Natural killer cell (primary cell): ENCODE measurements at regions not wholly inside any gene's neighbourhood (a gene's known extent, or its start where the extent isn't known, plus 50 kb on each side); places are given as distances from the start of the nearest gene placed in this dataset.

Source experiments
- ATAC-seq, 3 donors: fragments of 150-1000 bp in 2 of 3; fragments of 200-7000 bp in 1 of 3; cut with Tn5 transposase; 1 replicate in 1 of 3; 2 replicates in 2 of 3; pipeline ENCODE4 v1.10.0; 2021; ENCODE audit warnings: mild to moderate bottlenecking in 2 of 3, moderate library complexity in 2 of 3
- DNase-seq, 2 donors: peaks; one replicate each; pipeline versions ENCODE4 v3.0.0 to v3.0.0-alpha.2; 2013 to 2021; ENCODE audit warnings: mixed read lengths in 1 of 2
- H3K27ac ChIP-seq: one replicate; pipeline ENCODE4 v1.5.1; 2013; ENCODE audit warnings: mild to moderate bottlenecking, low read length
- H3K27me3 ChIP-seq: one replicate; pipeline ENCODE4 v1.6.1; 2013; ENCODE audit warnings: low read length; ENCODE audit not compliant: control insufficient read depth, insufficient read depth
- H3K36me3 ChIP-seq: one replicate; pipeline ENCODE4 v1.6.1; 2013; ENCODE audit warnings: low read length; ENCODE audit not compliant: control insufficient read depth, insufficient read depth
- H3K4me1 ChIP-seq: one replicate; pipeline ENCODE4 v1.6.1; 2013; ENCODE audit warnings: low read length; ENCODE audit not compliant: control insufficient read depth, insufficient read depth
- H3K4me3 ChIP-seq: one replicate; pipeline ENCODE4 v1.5.1; 2013; ENCODE audit warnings: low read length
- H3K9me3 ChIP-seq: one replicate; pipeline ENCODE4 v1.6.1; 2013; ENCODE audit warnings: low read length; ENCODE audit not compliant: control insufficient read depth, insufficient read depth
- H3K27ac Mint-ChIP-seq, 2 donors: one replicate each; pipeline ENCODE4 v1.8.0; 2022; ENCODE audit warnings: mild to moderate bottlenecking in 2 of 2, mixed read lengths in 2 of 2, moderate library complexity in 1 of 2
- H3K27me3 Mint-ChIP-seq, 2 donors: one replicate each; pipeline ENCODE4 v1.8.0; 2022; ENCODE audit warnings: low read depth in 2 of 2, mixed read lengths in 2 of 2
- H3K36me3 Mint-ChIP-seq: one replicate; pipeline ENCODE4 v1.8.0; 2022; ENCODE audit warnings: mixed read lengths
- H3K4me1 Mint-ChIP-seq, 2 donors: one replicate each; pipeline ENCODE4 v1.8.0; 2022; ENCODE audit warnings: mixed read lengths in 2 of 2
- H3K4me3 Mint-ChIP-seq: one replicate; pipeline ENCODE4 v1.8.0; 2022; ENCODE audit warnings: mild to moderate bottlenecking, moderate library complexity, mixed read lengths
- H3K9me3 Mint-ChIP-seq, 2 donors: one replicate each; pipeline ENCODE4 v1.8.0; 2022; ENCODE audit warnings: mixed read lengths in 2 of 2
- WGBS: methylation state at CpG from one replicate; pipeline ENCODE4 v1.1.7; 2013; ENCODE audit warnings: missing lambda C conversion rate; ENCODE audit not compliant: insufficient coverage; 5-methylcytosine and 5-hydroxymethylcytosine counted together
- intact Hi-C: fragments of 100-400 bp; cut with micrococcal nuclease; formaldehyde crosslinking; loops from one replicate; pipeline ENCODE4 v1.14.2; 2022
- TF ChIP-seq, protein P1 (sequence below): fragments of 200-600 bp; IDR thresholded peaks from one replicate; pipeline ENCODE4 v1.8.0; 2022; ENCODE audit warnings: antibody characterized with exemption

DNA sequence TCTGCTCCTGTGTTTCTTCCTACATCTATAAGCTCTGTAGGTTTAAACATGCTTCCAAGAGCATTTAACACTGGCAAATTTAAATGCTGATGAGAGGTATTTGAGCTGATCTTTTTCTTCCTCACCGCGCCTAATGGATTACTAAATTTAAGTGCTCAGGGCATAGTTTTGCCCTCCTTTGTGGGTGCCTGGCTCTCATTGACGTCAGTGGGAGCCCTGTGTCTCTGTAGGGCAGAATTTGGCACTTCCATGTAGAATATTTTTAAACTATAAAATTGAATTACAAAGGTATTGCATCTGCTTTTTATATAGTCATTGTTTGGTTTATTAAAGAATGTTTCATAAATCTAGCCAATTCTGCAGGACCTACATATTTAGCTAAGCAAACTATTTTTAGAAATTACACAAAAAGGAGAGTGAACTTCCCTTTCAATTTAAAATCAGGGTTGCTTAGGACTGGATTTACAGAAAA is 444.8 kb downstream of the AEBP2 start:
- H3K4me3 Mint-ChIP-seq: no peak overlapping the region
- H3K4me1 ChIP-seq: no peaks in the 10 kb centered on the region
- no peaks in the 10 kb centered on the region for H3K9me3 ChIP-seq
- H3K27ac ChIP-seq: no peak overlapping the region
- TF ChIP-seq, protein P1, sequence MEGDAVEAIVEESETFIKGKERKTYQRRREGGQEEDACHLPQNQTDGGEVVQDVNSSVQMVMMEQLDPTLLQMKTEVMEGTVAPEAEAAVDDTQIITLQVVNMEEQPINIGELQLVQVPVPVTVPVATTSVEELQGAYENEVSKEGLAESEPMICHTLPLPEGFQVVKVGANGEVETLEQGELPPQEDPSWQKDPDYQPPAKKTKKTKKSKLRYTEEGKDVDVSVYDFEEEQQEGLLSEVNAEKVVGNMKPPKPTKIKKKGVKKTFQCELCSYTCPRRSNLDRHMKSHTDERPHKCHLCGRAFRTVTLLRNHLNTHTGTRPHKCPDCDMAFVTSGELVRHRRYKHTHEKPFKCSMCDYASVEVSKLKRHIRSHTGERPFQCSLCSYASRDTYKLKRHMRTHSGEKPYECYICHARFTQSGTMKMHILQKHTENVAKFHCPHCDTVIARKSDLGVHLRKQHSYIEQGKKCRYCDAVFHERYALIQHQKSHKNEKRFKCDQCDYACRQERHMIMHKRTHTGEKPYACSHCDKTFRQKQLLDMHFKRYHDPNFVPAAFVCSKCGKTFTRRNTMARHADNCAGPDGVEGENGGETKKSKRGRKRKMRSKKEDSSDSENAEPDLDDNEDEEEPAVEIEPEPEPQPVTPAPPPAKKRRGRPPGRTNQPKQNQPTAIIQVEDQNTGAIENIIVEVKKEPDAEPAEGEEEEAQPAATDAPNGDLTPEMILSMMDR: no peak
- intact Hi-C loops: no loop called here
- H3K4me3 ChIP-seq: no peak overlapping the region
- no peaks in the 10 kb centered on the region for H3K36me3 Mint-ChIP-seq
- H3K27me3 ChIP-seq: no peaks in the 10 kb centered on the region
- H3K27me3 Mint-ChIP-seq: no peaks in the 10 kb centered on the region
- 84% methylated on average over 3 of the region's 3 CpGs for WGBS
- DNase-seq (no peak), ATAC-seq (no peak)
- no peaks in the 10 kb centered on the region for H3K4me1 Mint-ChIP-seq
- no peak overlapping the region for H3K27ac Mint-ChIP-seq
- H3K9me3 Mint-ChIP-seq: no peaks in the 10 kb centered on the region
- no peaks in the 10 kb centered on the region for H3K36me3 ChIP-seq

DNA sequence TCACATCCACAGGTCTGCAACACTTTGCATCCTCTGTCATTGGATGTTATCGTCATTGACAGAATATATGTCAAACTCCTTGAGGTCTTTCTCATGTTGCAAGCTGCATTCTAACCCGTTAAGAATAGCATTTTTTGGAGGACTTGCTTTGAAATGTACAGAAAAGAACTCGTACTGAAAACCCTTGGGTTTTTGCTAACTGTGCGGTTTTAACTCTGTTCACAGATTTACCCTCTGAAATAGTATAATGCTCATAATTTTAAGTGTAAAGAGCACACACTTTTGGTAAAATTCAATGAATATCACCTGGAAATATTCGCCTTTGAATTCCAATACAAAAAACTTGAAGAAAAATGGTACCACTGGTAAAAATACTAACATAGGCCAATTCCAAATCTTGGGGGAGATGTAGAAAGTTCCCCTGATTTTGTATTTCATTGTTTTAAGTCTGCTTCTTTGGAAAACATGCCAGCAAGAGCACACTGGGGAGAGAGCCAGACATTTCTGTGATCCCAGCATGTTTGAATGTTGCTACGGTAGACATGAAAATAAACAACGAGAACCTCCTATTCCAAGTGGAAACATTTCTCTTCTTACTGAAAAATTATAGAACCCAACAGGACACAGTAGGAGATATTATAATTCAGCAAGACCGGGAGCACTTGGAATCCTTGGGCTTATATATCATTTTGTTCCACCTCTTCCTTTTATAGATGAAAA is 446.0 kb downstream of the AEBP2 start:
- TF ChIP-seq, protein P1: no peak
- Histone ChIP-seq H3K27me3 (no peaks in the 10 kb centered on the region), H3K27ac (no peak overlapping the region), H3K36me3 (no peaks in the 10 kb centered on the region), H3K4me1 (no peaks in the 10 kb centered on the region), H3K9me3 (no peaks in the 10 kb centered on the region), H3K4me3 (no peak overlapping the region)
- intact Hi-C loops: no loop called here
- DNase-seq (no peak), ATAC-seq (no peak)
- Mint-ChIP-seq H3K4me1 (no peaks in the 10 kb centered on the region), H3K9me3 (no peaks in the 10 kb centered on the region), H3K4me3 (no peak overlapping the region), H3K36me3 (no peaks in the 10 kb centered on the region), H3K27ac (no peak overlapping the region), H3K27me3 (no peaks in the 10 kb centered on the region)
- 84% methylated on average over 7 of the region's 8 CpGs for WGBS

DNA sequence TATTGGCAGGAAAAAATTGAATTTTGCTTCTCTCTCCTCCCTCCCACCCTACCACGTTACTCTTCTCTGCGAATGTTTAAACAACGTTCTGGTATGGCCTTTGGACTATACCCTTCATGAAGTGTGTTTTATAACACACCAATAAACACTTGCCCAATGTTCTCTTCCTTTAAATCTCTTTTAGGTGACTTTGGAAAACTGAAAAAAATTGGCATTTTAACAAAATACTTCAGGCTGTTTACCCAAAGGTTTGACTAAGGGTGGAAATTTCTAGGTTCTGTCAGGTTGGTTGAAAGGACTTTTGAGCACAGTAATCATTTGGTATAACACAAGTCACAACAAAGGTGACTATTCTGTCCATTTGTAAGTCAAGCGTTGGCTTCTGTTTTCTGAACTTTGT is 446.8 kb downstream of the AEBP2 start:
- Mint-ChIP-seq H3K4me1 (no peaks in the 10 kb centered on the region), H3K27ac (no peak overlapping the region), H3K36me3 (no peaks in the 10 kb centered on the region), H3K27me3 (no peaks in the 10 kb centered on the region), H3K4me3 (no peak overlapping the region), H3K9me3 (no peaks in the 10 kb centered on the region)
- 89% methylated on average over 4 of the region's 4 CpGs for WGBS
- Histone ChIP-seq H3K4me3 (no peak overlapping the region), H3K36me3 (no peaks in the 10 kb centered on the region), H3K27ac (no peak overlapping the region), H3K9me3 (no peaks in the 10 kb centered on the region), H3K27me3 (no peaks in the 10 kb centered on the region), H3K4me1 (no peaks in the 10 kb centered on the region)
- ATAC-seq: no peak
- intact Hi-C loops: no loop called here
- no peak for DNase-seq
- TF ChIP-seq, protein P1: no peak

DNA sequence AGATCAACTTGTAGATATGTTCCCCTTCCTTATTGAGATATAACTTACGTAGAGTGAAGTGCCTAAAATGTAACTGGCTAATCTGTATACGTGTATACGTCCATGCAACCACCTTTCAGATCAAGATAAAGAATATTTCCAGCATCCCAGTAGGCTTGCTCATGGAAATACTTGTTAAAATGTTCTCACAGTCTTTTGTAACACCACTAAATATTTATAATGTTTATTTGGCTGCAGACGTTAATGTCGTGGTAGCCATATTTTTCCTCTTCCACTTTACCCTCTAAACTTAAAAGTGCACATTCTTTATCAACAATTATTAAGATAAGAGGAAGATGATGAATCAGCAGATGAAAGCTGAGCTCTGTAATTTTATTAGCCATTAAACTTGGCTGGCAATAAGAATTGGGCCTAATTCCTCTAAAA is 447.4 kb downstream of the AEBP2 start:
- Mint-ChIP-seq H3K36me3 (no peaks in the 10 kb centered on the region), H3K27ac (no peak overlapping the region), H3K9me3 (no peaks in the 10 kb centered on the region), H3K4me3 (no peak overlapping the region), H3K4me1 (no peaks in the 10 kb centered on the region), H3K27me3 (no peaks in the 10 kb centered on the region)
- 90% methylated on average over 3 of the region's 5 CpGs for WGBS
- intact Hi-C loops: no loop called here
- TF ChIP-seq, protein P1: no peak
- Histone ChIP-seq H3K9me3 (no peaks in the 10 kb centered on the region), H3K36me3 (no peaks in the 10 kb centered on the region), H3K4me3 (no peak overlapping the region), H3K27ac (no peak overlapping the region), H3K4me1 (no peaks in the 10 kb centered on the region), H3K27me3 (no peaks in the 10 kb centered on the region)
- ATAC-seq (no peak), DNase-seq (no peak)
